ENCODE measurements at regions not wholly inside any gene's neighbourhood (a gene's known extent, or its start where the extent isn't known, plus 50 kb on each side); places are given as distances from the start of the nearest gene placed in this dataset.

GRCh38 chr5:17832949-17833745, 198.9 kb downstream of the TAF11L14 start:
- DNase-seq (ENCODE audit: extremely low spot score, unreplicated experiment) = no peak
- H3K4me3 Mint-ChIP-seq = no peak overlapping the region
- no peaks in the 10 kb centered on the region for H3K27me3 Mint-ChIP-seq
- TF ChIP-seq CTCF (conservative IDR thresholded peaks at IDR 0.05) = no peak
- H3K4me1 Mint-ChIP-seq (ENCODE audit: unreplicated experiment) = peaks cover 28% of the 10 kb centered on the region
- H3K27ac Mint-ChIP-seq = no peak overlapping the region
- H3K36me3 Mint-ChIP-seq = no peaks in the 10 kb centered on the region
- peaks cover 6% of the 10 kb centered on the region for H3K9me3 Mint-ChIP-seq

DNA sequence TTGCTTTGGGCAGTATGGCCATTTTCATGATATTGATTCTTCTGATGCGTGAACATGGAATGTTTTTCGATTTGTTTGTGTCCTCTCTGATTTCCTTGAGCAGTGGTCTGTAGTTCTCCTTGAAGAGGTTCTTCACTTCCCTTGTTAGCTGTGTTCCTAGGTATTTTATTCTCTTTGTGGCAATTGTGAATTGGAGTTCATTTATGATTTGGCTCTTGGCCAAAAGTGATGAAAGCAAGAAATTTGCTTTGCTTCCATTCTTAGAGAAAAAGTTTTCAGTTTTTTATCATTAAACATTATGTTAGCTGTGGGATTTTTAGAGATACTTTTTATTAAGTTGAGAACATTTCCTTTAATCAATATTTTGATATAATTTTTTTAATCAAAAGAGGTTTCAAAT, 203.5 kb downstream of the TAF11L14 start:
- no peak overlapping the region for H3K4me3 Mint-ChIP-seq
- peaks cover 20% of the 10 kb centered on the region for H3K9me3 Mint-ChIP-seq
- H3K4me1 Mint-ChIP-seq (ENCODE audit: unreplicated experiment) = peaks cover 6% of the 10 kb centered on the region
- no peak overlapping the region for H3K27ac Mint-ChIP-seq
- TF ChIP-seq CTCF (conservative IDR thresholded peaks at IDR 0.05) = no peak
- no peaks in the 10 kb centered on the region for H3K36me3 Mint-ChIP-seq
- no peaks in the 10 kb centered on the region for H3K27me3 Mint-ChIP-seq
- DNase-seq (ENCODE audit: extremely low spot score, unreplicated experiment) = no peak

DNA sequence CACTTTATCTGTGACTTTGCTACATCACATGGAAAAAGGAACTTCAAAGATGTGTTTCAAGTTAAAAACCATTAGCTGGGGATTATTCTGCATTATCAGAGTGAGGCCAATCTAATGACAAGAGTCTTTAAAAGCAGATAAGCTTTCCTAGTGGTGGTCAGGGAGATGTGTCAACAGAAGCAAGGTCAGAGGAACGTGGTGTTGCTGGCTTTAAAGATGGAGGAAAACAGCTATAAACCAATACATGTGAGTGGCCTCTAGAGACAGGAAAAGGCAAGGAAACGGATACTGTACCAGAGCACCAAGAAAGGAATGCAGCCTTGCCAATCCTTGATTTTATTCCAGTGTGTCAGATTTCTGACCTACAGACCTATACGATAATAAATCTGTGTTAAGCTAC, 204.2 kb downstream of the TAF11L14 start:
- no peak overlapping the region for H3K4me3 Mint-ChIP-seq
- H3K27me3 Mint-ChIP-seq = no peaks in the 10 kb centered on the region
- no peak for DNase-seq (ENCODE audit: extremely low spot score, unreplicated experiment)
- H3K9me3 Mint-ChIP-seq = peaks cover 20% of the 10 kb centered on the region
- H3K4me1 Mint-ChIP-seq (ENCODE audit: unreplicated experiment) = no peaks in the 10 kb centered on the region
- TF ChIP-seq CTCF (conservative IDR thresholded peaks at IDR 0.05) = no peak
- no peak overlapping the region for H3K27ac Mint-ChIP-seq
- H3K36me3 Mint-ChIP-seq = no peaks in the 10 kb centered on the region

GRCh38 chr5:17839848-17840247, 205.6 kb downstream of the TAF11L14 start:
- no peak overlapping the region for H3K4me3 Mint-ChIP-seq

DNA sequence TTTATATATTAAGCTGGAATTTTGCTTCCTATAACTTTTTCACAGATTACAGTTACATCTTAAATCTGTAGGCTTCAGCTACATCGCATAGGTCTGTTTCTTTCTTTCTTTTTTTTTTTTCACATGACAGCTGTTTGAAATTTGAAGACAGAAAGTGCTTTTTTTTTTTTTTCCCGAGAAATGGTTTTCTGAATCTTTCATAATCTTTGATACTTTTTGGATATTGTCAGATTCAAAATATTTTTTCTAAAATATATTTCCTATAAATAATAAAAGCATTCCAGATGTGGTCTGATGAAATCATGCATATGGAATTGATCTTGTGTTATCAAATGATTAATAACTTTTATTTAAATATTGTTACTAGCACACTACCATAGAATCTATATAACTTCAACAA, 212.2 kb downstream of the TAF11L14 start:
- H3K27ac Mint-ChIP-seq = no peak overlapping the region
- no peak overlapping the region for H3K4me3 Mint-ChIP-seq
- peaks cover 13% of the 10 kb centered on the region for H3K9me3 Mint-ChIP-seq
- TF ChIP-seq CTCF (conservative IDR thresholded peaks at IDR 0.05) = no peak
- no peaks in the 10 kb centered on the region for H3K27me3 Mint-ChIP-seq
- DNase-seq (ENCODE audit: extremely low spot score, unreplicated experiment) = no peak
- no peaks in the 10 kb centered on the region for H3K36me3 Mint-ChIP-seq
- no peaks in the 10 kb centered on the region for H3K4me1 Mint-ChIP-seq (ENCODE audit: unreplicated experiment)

More at GRCh38 chr5:17839848-17840247, 205.6 kb downstream of the TAF11L14 start:
- no peak for TF ChIP-seq CTCF (conservative IDR thresholded peaks at IDR 0.05)
- Mint-ChIP-seq H3K4me1 (ENCODE audit: unreplicated experiment) (no peaks in the 10 kb centered on the region), H3K9me3 (peaks cover 20% of the 10 kb centered on the region), H3K27ac (no peak overlapping the region), H3K27me3 (no peaks in the 10 kb centered on the region), H3K36me3 (no peaks in the 10 kb centered on the region)
- no peak for DNase-seq (ENCODE audit: extremely low spot score, unreplicated experiment)
